IPS-18a (cell line): ENCODE measurements at regions not wholly inside any gene's neighbourhood (a gene's known extent, or its start where the extent isn't known, plus 50 kb on each side); places are given as distances from the start of the nearest gene placed in this dataset.

Experiments
- H3K27ac ChIP-seq: one replicate; pipeline ENCODE4 v1.5.1; 2013; ENCODE audit warnings: low read length
- H3K27me3 ChIP-seq: one replicate; pipeline ENCODE4 v1.6.1; 2013; ENCODE audit warnings: mild to moderate bottlenecking, low read length; ENCODE audit not compliant: control insufficient read depth, insufficient read depth
- H3K36me3 ChIP-seq: one replicate; pipeline ENCODE4 v1.6.1; 2013; ENCODE audit warnings: low read depth, low read length; ENCODE audit not compliant: control insufficient read depth
- H3K4me1 ChIP-seq: one replicate; pipeline ENCODE4 v1.6.1; 2013; ENCODE audit warnings: low read depth, low read length; ENCODE audit not compliant: control insufficient read depth
- H3K4me3 ChIP-seq: one replicate; pipeline ENCODE4 v1.5.1; 2013; ENCODE audit warnings: low read length
- H3K9ac ChIP-seq: one replicate; pipeline ENCODE4 v1.6.1; 2013; ENCODE audit warnings: mild to moderate bottlenecking, low read length, moderate library complexity
- H3K9me3 ChIP-seq: one replicate; pipeline ENCODE4 v1.6.1; 2013; ENCODE audit warnings: low read depth, low read length; ENCODE audit not compliant: control insufficient read depth

DNA sequence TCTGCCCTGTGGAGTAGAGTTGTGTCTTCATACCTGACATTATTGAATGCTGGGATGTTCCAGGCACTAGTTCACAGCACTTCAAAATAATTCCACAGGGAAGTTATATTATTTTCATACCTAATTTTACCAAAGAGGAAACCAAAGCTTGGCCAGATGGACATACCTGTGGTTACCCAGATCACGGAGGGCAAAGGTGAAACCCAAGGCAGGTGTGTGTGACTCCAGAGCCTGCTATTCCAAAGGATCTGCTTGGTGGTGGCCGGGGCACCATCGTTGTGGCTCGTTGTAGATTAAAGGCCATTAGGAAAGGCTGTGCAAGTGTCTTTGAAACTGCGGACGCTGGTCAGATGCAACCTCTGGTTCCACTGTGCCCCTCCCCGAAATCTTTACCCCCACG, 108.6 kb downstream of the ZBTB18 start:
- no peaks in the 10 kb centered on the region for H3K36me3 ChIP-seq
- no peaks in the 10 kb centered on the region for H3K9me3 ChIP-seq
- no peak overlapping the region for H3K4me3 ChIP-seq
- H3K4me1 ChIP-seq, result peaks cover 27% of the 10 kb centered on the region
- H3K27ac ChIP-seq, result no peak overlapping the region
- no peak overlapping the region for H3K9ac ChIP-seq
- H3K27me3 ChIP-seq, result no peaks in the 10 kb centered on the region

DNA sequence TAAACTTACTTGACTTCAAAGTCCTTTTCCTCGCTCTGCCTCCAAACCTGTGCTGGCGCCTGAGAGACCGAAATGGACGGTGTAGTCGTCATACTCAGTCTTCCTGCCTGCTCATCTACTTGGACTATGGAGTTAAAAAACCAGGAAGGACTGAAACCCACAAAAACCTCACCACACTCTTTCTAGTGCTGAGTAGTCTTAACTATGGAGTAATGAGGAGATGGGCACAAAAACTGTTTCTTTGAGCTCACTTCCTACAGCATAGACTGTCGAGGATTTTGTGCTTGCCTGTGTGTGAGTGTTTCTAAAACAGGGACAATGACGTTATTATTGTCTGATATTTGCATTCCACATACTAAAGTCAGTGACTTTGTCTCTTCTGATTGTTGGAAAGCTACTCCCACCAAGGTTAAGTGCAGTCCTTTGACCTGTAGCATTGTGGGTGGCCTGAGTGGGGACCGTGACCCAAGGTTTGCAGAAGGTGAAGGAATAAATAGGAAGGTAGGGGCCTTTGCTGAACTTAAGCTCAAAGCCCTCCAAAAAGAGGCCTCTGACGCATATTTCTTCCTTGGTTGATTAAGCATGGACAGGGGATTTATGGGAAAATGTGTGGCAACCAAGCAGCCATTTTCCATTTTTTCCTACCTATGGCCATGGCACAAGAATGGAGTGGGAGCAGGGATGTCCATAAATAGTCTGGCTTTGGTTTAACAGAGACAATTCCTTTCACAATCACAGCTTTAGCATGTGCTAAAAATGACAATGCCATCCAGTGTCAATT, 109.6 kb downstream of the ZBTB18 start:
- H3K4me3 ChIP-seq, result no peak overlapping the region
- H3K4me1 ChIP-seq, result peaks cover 29% of the 10 kb centered on the region
- no peaks in the 10 kb centered on the region for H3K9me3 ChIP-seq
- H3K27ac ChIP-seq, result no peak overlapping the region
- H3K27me3 ChIP-seq, result no peaks in the 10 kb centered on the region
- H3K9ac ChIP-seq, result no peak overlapping the region
- no peaks in the 10 kb centered on the region for H3K36me3 ChIP-seq

DNA sequence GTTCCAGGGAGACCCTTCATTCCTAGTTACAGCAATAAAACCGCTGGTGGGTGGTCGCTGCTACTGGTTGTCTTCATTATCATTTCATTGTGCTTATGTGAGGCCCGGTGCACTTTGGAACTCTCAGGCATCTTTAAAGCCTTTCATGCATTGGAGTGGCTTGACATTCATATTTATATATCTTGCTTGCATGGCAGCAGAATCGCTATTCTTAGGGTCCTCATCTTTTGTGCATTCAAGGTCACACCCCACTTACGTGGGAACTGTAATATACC, 110.1 kb downstream of the ZBTB18 start:
- Histone ChIP-seq H3K4me3 (no peak overlapping the region), H3K9me3 (no peaks in the 10 kb centered on the region), H3K9ac (no peak overlapping the region), H3K27ac (no peak overlapping the region), H3K4me1 (peaks cover 29% of the 10 kb centered on the region), H3K27me3 (no peaks in the 10 kb centered on the region), H3K36me3 (no peaks in the 10 kb centered on the region)

DNA sequence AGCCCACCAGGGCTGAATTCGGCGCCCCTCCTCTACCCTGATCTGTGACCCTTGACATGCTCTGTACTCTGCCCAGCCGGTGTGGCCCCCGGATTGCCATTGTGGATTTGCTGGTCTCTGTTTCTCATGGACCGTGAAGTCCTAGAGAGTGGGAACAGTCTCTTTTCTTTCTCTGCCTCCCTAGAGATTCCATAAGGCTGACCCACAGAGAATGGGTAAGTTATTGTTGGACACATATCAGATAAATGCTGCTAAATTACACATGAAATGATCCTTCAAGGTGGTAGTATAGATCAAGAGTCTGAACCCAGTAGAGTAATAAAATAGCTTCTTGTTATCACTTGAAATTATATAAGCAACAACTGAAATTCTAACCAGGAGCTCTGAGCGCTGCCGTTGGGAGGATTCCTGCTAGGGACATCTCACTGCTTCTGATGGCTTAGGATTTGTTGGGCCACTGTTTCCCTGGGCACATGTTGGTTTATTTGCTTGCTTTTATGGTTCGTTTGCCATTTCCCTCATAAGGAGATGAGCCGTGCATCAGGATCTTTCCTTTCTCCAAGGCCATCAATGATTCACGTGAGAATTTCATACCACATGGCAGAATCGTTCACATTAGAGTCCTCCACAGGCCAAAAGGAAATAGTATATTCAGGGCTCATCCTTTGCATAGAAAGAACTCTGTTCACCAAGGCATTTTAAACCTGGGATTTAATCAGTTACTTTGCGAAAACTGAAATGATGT, 111.9 kb downstream of the ZBTB18 start:
- no peak overlapping the region for H3K4me3 ChIP-seq
- H3K4me1 ChIP-seq, result peaks cover 29% of the 10 kb centered on the region
- H3K36me3 ChIP-seq, result no peaks in the 10 kb centered on the region
- no peak overlapping the region for H3K27ac ChIP-seq
- no peaks in the 10 kb centered on the region for H3K27me3 ChIP-seq
- no peak overlapping the region for H3K9ac ChIP-seq
- no peaks in the 10 kb centered on the region for H3K9me3 ChIP-seq

DNA sequence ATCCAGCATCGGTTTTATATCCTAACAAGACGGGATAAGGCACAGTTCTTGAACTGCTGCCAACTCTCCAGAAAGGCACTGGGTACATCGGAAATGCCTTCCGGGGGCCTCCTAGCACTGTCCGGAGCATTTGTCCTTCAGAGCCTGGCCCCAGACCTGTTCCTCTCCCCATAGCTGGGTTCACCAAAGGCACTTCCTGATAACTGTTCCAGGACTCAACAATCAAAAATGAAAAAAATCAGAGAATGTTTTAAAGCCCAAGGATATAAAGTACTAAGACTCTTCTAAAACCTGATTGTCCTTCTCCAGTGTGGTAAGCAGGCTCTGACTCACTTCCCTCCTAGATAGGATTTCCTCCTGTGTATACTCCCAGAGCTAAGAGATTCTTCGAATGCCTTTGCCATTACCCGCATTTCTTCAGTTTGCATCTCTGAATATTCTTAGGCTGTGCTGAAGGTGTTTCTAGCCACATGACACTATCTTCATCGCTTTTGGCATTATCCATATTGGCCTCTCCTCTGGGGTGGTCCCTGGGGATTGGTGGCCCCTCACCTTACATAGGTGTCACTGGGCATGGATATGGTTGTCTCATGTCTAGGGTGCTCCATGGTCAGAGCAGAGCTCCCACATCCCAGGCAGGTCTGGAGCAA, 112.9 kb downstream of the ZBTB18 start:
- peak overlapping the region; percentile 9 for H3K9ac ChIP-seq
- H3K9me3 ChIP-seq, result no peaks in the 10 kb centered on the region
- H3K4me1 ChIP-seq, result peaks cover 29% of the 10 kb centered on the region
- H3K36me3 ChIP-seq, result no peaks in the 10 kb centered on the region
- no peak overlapping the region for H3K4me3 ChIP-seq
- no peak overlapping the region for H3K27ac ChIP-seq
- H3K27me3 ChIP-seq, result no peaks in the 10 kb centered on the region

DNA sequence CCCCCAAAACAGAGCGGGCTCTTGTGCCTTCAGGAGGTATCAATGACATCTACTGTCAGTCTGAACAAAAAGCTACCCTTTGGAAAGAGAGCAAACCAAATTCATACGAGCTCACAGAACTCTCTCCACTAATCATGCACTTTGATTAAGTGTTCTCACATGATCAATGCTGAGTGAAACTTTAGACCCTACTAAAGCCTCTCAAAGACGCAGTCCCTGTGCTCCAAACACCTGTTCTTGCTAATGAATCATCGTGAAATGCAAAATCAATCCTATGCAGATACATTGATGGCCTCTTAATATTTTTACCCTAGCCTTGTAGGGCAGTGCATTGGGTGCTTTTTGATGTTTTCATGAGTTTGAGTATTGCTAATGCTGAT, 113.4 kb downstream of the ZBTB18 start:
- Histone ChIP-seq H3K4me3 (no peak overlapping the region), H3K9ac (no peak overlapping the region), H3K9me3 (no peaks in the 10 kb centered on the region), H3K36me3 (no peaks in the 10 kb centered on the region), H3K27me3 (no peaks in the 10 kb centered on the region), H3K4me1 (peaks cover 29% of the 10 kb centered on the region), H3K27ac (no peak overlapping the region)

DNA sequence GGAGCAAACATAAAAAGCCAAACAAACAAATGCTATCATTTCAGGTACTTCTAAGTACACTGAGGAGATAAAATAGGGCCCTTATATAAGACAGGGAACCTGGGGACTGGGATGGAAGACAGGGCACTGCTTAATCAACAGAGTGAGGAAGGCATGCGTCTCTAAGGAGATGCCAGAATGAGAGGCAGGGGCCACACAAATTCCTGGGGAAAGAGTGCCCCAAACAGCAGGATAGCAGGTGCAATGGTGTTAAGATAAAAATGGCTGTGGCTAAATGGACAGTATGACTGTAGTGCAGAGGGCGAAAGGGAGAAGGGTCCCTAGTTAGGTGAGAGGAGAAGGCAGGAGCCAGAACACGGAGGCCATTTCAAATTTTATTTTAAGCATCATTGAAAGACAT, 113.9 kb downstream of the ZBTB18 start:
- Histone ChIP-seq H3K4me1 (peaks cover 29% of the 10 kb centered on the region), H3K9ac (no peak overlapping the region), H3K27ac (no peak overlapping the region), H3K9me3 (no peaks in the 10 kb centered on the region), H3K36me3 (no peaks in the 10 kb centered on the region), H3K27me3 (no peaks in the 10 kb centered on the region), H3K4me3 (no peak overlapping the region)

DNA sequence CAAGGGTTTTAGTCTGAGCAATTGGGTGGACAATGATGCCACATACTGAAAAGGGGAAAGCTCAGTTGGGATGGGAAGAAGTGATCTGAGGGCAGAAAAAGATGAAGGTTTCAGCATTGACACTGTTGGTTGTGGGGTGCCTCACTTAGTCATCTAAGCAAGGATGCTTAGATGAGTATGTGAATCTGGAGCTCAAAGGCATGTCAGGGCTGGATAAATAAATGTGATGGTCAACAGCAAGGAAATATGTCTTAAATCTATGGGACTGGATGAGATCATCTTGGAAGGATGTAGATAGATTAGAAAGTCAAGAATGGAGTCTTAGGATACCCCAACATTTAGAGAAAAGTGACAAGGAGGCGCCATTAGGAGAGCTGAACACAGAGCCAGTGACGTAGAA, 114.6 kb downstream of the ZBTB18 start:
- Histone ChIP-seq H3K4me3 (no peak overlapping the region), H3K27me3 (no peaks in the 10 kb centered on the region), H3K9ac (no peak overlapping the region), H3K9me3 (no peaks in the 10 kb centered on the region), H3K4me1 (peaks cover 27% of the 10 kb centered on the region), H3K36me3 (no peaks in the 10 kb centered on the region), H3K27ac (no peak overlapping the region)

DNA sequence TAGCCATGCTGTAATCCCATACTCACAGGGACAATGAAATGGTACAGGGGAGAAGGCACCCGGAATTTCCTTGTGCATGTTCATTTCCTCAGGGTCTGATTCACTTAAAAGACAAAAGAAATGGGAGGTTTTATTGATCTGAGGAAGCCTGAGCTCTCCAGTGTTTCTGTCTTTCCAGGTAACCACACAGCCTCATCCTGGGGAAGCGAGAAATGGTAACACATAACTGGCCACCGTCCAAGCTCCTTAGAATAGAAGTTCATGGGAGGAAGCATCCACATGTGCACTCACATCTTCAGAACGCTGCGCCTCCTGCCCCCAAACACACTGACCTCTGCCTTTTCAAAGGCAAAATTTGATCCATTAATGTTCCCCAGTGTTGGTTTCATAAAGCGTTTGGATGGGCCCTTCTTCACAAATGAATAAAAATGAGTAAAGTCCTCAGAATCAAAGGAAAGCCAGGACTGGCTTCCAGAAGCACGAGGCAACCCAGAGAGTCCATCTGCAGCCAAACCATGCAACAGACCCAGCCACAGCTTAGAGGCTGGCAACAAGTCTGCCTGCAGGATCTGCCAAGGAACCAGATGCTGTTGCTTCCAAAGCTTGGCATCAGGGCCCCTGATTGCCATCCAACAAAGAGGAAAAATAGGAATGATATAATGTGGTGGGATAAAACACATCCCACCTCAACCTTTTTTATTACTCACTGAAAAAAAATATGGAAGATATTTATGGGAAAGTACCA, 120.3 kb downstream of the ZBTB18 start:
- Histone ChIP-seq H3K4me3 (no peak overlapping the region), H3K9me3 (no peaks in the 10 kb centered on the region), H3K4me1 (peaks cover 6% of the 10 kb centered on the region), H3K9ac (no peak overlapping the region), H3K27me3 (no peaks in the 10 kb centered on the region), H3K36me3 (no peaks in the 10 kb centered on the region), H3K27ac (no peak overlapping the region)

DNA sequence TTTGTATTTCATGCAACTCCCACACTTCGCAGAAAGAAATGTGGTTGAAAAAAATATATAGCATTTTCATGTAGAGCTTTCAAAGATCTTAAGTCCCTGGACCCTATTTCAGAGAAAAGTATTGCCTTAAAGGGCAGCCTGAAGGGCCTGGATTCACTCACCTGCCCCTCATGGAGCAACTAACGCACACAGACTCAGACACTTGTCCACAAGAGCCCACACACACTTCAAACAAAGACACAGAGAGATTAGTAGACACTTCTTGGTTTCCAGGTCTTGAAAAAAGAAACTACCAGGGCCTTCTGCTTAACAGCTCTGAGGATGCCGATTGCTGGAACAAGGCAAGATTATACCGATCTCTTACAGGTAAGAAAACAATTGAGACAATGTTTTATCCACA, 122.2 kb downstream of the ZBTB18 start:
- H3K4me3 ChIP-seq, result no peak overlapping the region
- H3K27me3 ChIP-seq, result no peaks in the 10 kb centered on the region
- no peak overlapping the region for H3K27ac ChIP-seq
- no peaks in the 10 kb centered on the region for H3K9me3 ChIP-seq
- H3K9ac ChIP-seq, result no peak overlapping the region
- H3K4me1 ChIP-seq, result peaks cover 6% of the 10 kb centered on the region
- H3K36me3 ChIP-seq, result no peaks in the 10 kb centered on the region

DNA sequence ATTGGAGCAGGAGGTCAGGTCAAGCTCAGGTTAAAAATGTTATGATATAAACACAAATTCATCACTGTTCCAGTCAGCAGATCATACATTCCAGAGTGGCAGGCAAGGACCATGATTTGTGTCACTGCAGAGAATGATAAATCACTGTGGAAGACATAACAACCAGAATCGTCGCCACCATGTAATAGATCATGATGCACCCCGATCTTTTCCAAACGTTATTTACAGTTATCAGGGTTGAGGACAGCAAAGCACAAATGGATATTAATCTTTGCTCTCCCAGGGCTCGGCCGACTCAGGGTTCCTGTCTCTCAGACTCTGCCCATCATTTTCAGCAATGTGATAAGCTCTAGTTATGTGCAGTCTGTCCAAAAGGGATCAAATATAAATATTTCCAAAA, 122.7 kb downstream of the ZBTB18 start:
- Histone ChIP-seq H3K4me1 (peaks cover 6% of the 10 kb centered on the region), H3K27me3 (no peaks in the 10 kb centered on the region), H3K9ac (no peak overlapping the region), H3K36me3 (no peaks in the 10 kb centered on the region), H3K9me3 (no peaks in the 10 kb centered on the region), H3K4me3 (no peak overlapping the region), H3K27ac (no peak overlapping the region)
